OCI-LY7 (cell line): ENCODE measurements at regions not wholly inside any gene's neighbourhood (a gene's known extent, or its start where the extent isn't known, plus 50 kb on each side); places are given as distances from the start of the nearest gene placed in this dataset.

Experiments used
- EZH2phosphoT487 ChIP-seq: fragments of 200-600 bp; sonication (generic); IDR thresholded peaks from 2 replicates; pipeline ENCODE4 v1.6.1; 2018; ENCODE audit warnings: low read depth, borderline replicate concordance, mild to moderate bottlenecking, mixed run types, antibody characterized with exemption, low read length, moderate library complexity, mixed read lengths
- TF ChIP-seq, protein P1 (sequence below): fragments of 200-600 bp; sonication (generic); conservative IDR thresholded peaks from 2 replicates; pipeline ENCODE4 v1.5.1; 2014; ENCODE audit warnings: mild to moderate bottlenecking, antibody characterized with exemption, low read length, moderate library complexity, mixed read lengths

- TF ChIP-seq, protein P1, sequence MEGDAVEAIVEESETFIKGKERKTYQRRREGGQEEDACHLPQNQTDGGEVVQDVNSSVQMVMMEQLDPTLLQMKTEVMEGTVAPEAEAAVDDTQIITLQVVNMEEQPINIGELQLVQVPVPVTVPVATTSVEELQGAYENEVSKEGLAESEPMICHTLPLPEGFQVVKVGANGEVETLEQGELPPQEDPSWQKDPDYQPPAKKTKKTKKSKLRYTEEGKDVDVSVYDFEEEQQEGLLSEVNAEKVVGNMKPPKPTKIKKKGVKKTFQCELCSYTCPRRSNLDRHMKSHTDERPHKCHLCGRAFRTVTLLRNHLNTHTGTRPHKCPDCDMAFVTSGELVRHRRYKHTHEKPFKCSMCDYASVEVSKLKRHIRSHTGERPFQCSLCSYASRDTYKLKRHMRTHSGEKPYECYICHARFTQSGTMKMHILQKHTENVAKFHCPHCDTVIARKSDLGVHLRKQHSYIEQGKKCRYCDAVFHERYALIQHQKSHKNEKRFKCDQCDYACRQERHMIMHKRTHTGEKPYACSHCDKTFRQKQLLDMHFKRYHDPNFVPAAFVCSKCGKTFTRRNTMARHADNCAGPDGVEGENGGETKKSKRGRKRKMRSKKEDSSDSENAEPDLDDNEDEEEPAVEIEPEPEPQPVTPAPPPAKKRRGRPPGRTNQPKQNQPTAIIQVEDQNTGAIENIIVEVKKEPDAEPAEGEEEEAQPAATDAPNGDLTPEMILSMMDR = no peak
- no peak for TF ChIP-seq EZH2phosphoT487
These were observed 631.6 kb downstream of the HDGFL1 start for GRCh38 chr6:23200946-23201345.
